Mammary epithelial cell (primary cell): ENCODE measurements at regions not wholly inside any gene's neighbourhood (a gene's known extent, or its start where the extent isn't known, plus 50 kb on each side); places are given as distances from the start of the nearest gene placed in this dataset.

Experiments used
- CTCF ChIP-seq, 2 donors: IDR thresholded peaks in 1 of 2; conservative IDR thresholded peaks in 1 of 2; 2 replicates each; pipeline ENCODE4 v1.5.1; 2011 to 2012; ENCODE audit warnings: inconsistent platforms in 2 of 2, low read length in 2 of 2, mild to moderate bottlenecking in 2 of 2, control low read depth in 1 of 2, low read depth in 1 of 2; ENCODE audit not compliant: insufficient read depth in 1 of 2; ENCODE audit errors: extremely low read depth in 1 of 2
- EZH2 ChIP-seq: IDR thresholded peaks from 2 replicates; pipeline ENCODE4 v1.6.1; 2012; ENCODE audit warnings: low read length, inconsistent platforms, borderline replicate concordance

- no peak for TF ChIP-seq CTCF (conservative IDR thresholded peaks at IDR 0.05 in 1 of 2, IDR thresholded peaks at IDR 0.05 in 1 of 2; ENCODE audit: extremely low read depth in 1 of 2, insufficient read depth in 1 of 2, low read depth in 1 of 2, low read length in 2 of 2)
- TF ChIP-seq EZH2, result no peak
Measured at GRCh38 chr7:86928308-86928707, 131.1 kb downstream of the ELAPOR2 start.
